GM21360 (cell line): ENCODE measurements at regions not wholly inside any gene's neighbourhood (a gene's known extent, or its start where the extent isn't known, plus 50 kb on each side); places are given as distances from the start of the nearest gene placed in this dataset.

ENCODE experiments used
- ATAC-seq: cut with Tn5 transposase; IDR thresholded peaks from one replicate; pipeline ENCODE4 v1.9.1; 2021; ENCODE audit warnings: mild to moderate bottlenecking, moderate library complexity; ENCODE audit not compliant: unreplicated experiment

- no peak for ATAC-seq
Observed at GRCh38 chr4:125365731-125366130, 51.0 kb downstream of the FAT4 start.

GRCh38 chr4:125368146-125368545 is 53.4 kb downstream of the FAT4 start:
- ATAC-seq: no peak

DNA sequence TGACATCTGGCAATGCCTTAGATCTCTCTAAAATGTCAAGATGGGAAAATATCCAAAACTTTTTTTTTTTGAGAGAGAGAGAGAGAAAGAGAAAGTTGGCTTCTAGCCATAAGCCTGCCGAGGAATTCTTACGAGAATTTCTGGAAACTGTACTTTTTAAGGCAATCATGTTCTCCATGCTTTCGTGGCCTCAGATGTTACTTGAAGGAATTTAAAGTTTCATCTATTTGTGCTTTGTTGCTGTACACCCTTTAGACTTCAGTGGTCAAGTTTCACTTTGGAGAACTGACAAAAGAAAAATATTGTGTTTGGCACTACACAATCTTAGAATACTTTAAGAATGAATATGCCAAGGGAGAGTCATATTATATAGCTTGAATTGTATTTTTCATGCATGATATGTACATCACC is 53.9 kb downstream of the FAT4 start:
- ATAC-seq: no peak

GRCh38 chr4:125369098-125369497 is 54.3 kb downstream of the FAT4 start:
- ATAC-seq: no peak

DNA sequence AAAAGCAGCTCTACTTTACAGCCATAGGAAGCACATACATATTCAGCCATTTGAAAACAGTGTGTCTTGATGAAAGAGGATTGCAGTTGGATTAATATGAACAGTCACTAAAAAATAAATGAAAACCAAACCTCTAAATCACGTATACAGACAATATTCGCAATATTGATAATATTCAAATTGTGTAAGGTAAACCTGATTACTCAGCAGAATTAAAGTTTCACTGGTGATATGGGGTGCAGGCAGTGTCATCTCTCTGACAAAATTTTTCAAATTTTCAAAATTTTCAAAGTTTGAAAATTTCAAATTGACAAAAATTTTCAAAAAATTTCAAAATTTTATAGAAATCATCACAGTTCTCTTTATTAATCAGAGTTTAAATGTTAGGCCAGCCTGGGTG is 55.7 kb downstream of the FAT4 start:
- ATAC-seq: no peak

GRCh38 chr4:125382995-125383394 is 68.2 kb downstream of the FAT4 start:
- ATAC-seq: no peak

GRCh38 chr4:125387770-125388169 is 73.0 kb downstream of the FAT4 start:
- ATAC-seq: no peak

DNA sequence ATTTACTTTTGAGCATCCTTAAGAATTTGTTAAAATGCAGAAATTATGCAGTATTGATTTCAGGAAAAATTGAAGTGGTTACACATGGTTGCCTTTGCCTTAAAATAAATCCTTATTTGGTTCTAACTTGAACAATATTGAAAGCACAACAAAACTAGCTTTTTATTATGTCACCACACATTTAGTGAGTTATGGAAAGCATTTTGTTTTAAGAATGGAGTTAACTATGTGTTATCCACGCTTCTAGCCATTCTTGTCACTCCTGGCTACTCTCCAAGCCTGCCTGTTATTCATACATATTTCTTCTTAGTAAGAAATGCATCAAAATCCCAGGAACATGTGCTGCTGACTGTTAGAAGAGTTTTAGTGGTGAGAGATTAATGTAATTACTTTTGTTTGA is 73.9 kb downstream of the FAT4 start:
- ATAC-seq: no peak

DNA sequence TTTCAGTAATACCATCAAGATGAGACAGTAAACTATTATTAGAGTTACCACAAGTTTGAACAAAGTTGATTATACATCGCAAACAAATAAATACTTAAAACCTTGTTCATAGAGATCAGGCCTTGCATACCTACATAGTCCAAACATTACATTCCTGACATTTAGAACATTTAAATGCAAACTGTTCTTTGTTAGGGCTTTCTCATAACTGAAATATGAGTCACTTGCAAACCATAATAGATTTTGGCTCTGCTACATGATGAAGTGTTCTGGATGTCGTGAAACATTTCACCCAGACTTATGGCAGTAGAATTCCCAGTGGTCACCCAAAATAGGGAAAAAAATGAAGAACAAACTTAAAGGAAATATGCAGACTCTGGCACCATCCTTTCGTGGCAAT is 75.0 kb downstream of the FAT4 start:
- no peak for ATAC-seq

DNA sequence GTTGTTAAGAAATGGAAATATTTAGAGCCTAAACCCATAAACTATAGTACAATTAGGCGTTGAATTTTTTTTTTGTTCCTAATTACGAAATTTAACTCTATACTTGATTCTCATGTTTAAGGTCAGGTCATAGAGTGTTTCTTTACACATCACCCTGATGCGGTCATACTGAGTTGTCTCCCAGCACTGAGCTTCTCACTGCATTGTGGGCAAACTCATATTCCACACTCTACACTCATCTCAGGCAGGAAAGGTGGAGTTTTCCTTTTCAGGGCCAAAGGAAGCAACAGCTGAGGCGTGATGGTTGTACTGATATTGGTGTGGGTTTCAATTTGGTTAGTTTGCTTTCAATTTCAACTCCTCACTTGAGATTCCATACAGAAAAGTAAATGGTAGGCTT is 75.4 kb downstream of the FAT4 start:
- ATAC-seq: no peak

- no peak for ATAC-seq
Observed at GRCh38 chr4:125390727-125391126, 76.0 kb downstream of the FAT4 start.

DNA sequence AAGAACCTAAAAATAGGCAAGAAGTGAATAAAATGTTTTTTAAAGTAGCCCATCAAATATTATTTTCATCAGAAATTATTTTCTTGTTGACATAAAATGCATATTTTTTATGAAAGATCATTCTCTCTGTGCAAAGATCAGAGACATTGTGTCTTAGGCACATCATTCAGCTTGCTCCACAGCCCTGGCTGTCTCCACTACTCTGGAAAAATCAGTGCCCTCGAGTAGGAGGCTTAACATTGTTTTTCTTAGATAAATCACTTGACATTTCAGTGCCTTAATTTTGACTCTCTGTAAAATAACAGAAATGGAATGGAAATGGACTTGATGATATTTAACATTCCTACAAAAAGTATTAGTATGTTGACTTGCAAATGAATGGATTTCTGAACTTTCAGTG is 77.9 kb downstream of the FAT4 start:
- no peak for ATAC-seq

GRCh38 chr4:125393825-125394224 is 79.1 kb downstream of the FAT4 start:
- no peak for ATAC-seq

GRCh38 chr4:125397226-125397625 is 82.5 kb downstream of the FAT4 start:
- no peak for ATAC-seq

DNA sequence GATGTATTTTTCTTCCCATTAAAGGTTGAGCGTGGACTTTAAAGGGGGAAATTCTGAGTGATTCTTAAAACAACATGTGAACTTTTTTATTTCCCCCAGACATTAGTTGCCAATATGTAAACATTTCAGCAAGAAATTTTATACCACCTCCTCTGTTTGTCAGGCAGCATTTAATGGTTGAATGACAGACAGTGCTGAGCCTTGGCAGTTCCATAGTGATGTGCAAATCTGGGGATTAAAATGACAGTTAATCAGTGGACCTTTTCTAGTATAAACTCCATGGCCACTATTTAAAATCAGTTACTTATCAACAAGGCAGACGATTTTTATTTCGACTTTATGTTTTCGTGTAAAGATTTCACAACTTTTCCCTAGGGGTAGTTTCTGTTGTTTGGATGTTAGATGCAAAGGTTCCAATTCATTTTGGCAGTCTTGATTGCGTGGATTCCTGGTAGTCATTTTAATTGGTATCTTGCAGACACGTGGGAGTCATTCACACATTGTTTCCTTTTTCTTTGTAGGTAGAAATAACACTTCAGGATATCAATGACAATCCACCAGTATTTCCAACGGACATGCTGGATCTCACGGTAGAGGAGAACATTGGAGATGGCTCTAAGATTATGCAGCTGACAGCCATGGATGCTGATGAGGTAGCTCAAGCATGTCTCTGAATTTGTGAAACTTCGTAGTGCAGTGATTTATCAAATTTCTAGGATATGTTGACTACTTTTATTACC is 83.7 kb downstream of the FAT4 start:
- no peak for ATAC-seq

GRCh38 chr4:125400756-125401155 is 86.0 kb downstream of the FAT4 start:
- no peak for ATAC-seq

DNA sequence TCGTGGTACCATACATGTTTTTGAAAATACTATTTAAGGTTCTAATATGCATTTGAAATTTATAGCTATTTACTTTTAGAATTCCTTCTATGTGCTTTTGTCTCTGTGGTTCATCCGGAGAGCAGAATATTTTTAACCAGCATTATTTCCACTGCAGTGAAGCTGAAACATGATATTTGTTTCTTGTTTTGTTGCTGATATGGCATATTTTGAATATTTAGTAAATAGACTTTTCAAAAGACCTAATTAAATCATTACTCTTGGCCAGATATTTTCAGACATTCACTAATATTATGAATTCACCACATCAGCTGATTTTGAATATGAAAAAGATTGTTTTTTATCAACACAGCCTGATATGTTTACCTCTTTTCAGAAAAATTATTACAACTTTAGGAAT is 87.0 kb downstream of the FAT4 start:
- ATAC-seq: no peak

DNA sequence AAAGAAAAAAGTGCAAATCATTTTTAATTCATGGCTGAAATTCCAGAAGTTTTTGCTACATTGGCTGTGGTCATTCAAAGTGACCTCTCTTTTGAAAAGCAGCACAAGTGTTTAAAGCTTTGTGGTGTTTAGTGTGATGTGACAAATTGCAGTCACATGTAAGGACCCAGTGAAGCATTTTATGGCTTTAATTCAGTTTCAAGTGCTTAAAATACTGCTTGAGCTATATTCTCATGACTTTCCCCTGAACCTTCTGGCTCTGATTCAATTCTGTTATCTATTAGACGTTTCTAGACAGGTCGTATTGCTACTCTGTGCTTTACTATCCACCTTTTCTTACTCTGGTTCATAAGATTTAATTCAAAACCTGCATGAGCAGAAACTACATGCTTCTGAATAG is 105.8 kb downstream of the FAT4 start:
- no peak for ATAC-seq

- no peak for ATAC-seq
Observed at GRCh38 chr4:125421547-125421946, 106.8 kb downstream of the FAT4 start.

DNA sequence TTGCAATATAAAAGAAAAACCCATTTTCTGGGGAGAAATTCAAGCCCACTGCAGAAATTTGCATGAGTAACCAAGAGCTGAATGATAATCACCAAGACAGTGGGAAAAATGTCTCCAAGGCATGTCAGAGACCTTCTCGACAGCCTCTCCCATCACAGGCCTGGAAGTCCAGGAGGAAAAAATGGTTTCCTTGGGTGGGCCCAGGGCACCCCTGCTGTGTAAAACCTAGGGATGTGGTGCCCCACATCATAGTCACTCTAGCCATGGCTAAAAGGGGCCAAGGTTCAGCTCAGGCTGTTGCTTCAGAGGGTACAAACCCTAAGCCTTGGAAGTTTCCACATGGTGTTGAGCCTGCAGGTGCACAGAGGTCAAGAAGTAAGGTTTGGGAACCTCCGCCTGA is 108.4 kb downstream of the FAT4 start:
- ATAC-seq: no peak

GRCh38 chr4:125428832-125429231 is 114.1 kb downstream of the FAT4 start:
- no peak for ATAC-seq

DNA sequence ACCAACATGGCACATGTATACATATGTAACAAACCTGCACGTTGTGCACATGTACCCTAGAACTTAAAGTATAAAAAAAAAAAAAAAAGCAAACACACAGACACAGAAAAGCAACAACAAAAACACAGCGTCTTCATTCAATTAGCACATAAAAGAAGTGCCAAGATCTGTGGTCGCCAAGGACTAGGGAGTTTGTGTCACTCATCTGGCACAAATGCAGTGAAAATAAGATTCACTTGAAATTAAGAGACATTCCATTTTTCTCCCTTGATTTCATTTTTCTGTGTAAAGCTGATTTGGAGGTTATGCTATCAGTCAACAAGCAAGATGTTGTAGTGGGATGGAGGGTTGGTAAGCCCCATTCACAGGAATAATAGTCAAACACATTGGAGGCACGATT is 115.3 kb downstream of the FAT4 start:
- no peak for ATAC-seq

- ATAC-seq: no peak
Observed at GRCh38 chr4:125432078-125432477, 117.3 kb downstream of the FAT4 start.
